B cell (primary cell): ENCODE measurements at regions not wholly inside any gene's neighbourhood (a gene's known extent, or its start where the extent isn't known, plus 50 kb on each side); places are given as distances from the start of the nearest gene placed in this dataset.

Experiments
- CTCF ChIP-seq: fragments of 200-600 bp; IDR thresholded peaks from one replicate; pipeline ENCODE4 v1.8.0; 2022; ENCODE audit warnings: antibody characterized with exemption, mild to moderate bottlenecking
- EZH2 ChIP-seq: IDR thresholded peaks from 2 replicates; pipeline ENCODE4 v1.6.1; 2012; ENCODE audit warnings: borderline replicate concordance, low read depth, mild to moderate bottlenecking, moderate library complexity, low read length; ENCODE audit not compliant: insufficient read depth, poor library complexity, severe bottlenecking

- TF ChIP-seq CTCF (no peak), EZH2 (no peak)
Observed at GRCh38 chr5:128673411-128673957, 135.4 kb upstream of the FBN2 start.
